IPS DF 19.7 (cell line): ENCODE measurements at regions not wholly inside any gene's neighbourhood (a gene's known extent, or its start where the extent isn't known, plus 50 kb on each side); places are given as distances from the start of the nearest gene placed in this dataset.
A peak's percentile ranks its signal among the peaks of the same experiment; 100 is the strongest.
"Not testable (repeated sequence)": the region's sequence is repeated elsewhere in the genome, so short reads cannot be mapped to it uniquely, and the experiment has no call there.

Experiments
- DNase-seq: peaks from one replicate; pipeline ENCODE4 v3.0.0-alpha.2; 2013; ENCODE audit warnings: low read depth, low spot score

DNA sequence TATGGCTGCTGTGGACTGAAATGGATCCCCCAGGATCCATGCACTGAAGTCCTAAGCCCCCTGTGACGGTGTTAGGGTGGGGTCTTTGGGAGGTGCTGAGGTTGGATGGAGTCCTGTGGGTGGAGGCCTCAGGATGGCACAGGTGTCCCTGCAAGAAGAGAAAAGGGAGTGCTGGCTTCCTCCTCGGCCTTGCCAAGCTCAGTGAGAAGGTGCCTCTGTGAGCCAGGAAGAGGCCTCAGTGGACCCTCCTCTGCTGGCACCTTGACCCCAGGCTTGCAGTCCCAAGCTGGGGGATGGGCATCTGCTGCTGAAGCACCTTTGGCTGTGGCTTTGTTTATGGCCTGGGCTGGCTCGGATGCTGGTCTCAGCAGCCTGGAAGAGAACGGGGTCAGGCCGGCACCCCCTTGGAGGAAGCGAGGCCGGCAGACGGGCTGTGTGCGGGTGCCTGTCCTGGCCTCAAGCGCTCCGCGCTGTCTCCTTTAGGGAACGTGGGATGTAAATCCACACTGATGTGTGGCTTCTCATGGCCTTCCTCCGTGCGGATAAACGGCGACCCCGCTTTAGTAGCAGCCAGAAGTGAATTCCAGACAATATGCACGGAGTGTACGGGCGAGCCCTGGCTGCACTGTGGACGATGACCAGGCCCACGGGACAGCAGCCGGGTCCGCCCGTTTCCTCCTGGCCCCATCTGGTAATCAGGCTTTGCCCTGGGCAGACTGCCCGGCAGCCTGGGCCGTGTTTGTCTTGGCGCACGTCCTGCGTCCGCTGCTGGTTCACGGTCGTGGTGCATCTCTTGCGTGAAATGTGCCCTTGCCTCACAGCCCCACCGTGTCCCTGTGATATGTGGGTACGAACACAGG is 182.6 kb downstream of the ERMARD start:
- no peak for DNase-seq

DNA sequence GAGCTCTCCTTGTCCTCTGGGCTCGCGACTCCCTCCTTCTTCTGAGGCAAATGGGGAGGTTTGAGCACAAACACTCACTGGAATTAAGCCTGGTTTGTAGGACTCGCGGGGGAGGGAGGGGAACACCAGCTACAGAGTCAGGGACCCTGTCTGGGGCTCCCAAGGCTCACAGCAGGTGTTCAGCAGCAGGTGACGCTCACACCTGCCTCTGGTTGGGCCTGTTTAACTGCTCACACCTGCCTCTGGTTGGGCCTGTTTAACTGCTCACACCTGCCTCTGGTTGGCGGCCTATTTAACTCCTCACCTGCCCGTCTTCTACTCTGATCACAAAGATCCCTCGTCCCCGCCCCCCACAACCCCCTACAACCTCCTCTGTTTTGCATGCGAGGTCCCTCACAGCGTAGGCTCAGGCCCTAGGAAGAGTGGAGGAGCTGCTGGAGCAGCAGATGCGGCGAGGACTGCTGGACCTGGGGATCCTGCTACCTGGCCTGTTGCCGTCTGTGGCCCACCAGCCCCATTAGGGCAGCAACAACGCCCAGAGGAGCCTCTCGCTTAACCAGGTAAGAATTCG is 181.9 kb downstream of the ERMARD start:
- DNase-seq = peak; percentile 5

DNA sequence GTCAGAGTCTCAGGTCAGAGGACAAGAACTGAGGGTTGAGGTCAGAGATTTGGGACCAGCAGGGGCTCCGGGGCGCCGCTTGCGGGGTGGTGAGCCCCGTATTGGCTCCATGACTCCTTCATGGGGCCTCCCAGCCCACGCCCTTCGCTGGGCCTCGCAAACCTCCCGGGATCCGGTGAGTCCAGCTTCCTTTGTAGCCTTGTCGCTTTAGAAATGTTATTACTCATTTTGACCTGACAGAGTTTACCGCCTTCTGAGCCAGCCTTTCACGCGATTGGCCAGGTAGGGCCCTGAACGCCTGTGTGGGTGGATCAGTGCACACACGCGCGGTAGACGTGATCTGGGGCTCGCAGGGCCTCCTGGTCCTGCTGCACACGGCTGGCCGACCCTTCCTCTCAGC is 181.1 kb downstream of the ERMARD start:
- DNase-seq = no peak

DNA sequence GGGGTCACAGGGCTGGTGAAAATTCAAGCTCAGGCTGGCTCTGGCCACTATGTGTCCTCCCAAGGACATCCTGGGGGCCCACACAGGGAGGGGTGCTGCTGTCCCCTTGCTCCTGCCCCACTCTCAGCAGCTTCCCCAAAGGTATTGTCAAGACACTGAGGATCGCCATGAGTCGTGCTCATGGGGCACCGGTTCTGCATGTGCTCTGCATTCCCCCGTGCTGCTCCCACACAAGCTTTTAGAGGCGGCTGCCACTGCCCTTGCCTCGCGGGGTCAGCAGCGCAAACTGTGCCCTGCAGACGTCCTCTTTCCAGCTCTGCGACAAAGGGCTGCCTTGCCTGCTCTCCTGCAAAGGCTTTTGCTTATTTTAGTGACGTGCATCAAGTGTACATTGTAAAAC is 179.8 kb downstream of the ERMARD start:
- DNase-seq = no peak

DNA sequence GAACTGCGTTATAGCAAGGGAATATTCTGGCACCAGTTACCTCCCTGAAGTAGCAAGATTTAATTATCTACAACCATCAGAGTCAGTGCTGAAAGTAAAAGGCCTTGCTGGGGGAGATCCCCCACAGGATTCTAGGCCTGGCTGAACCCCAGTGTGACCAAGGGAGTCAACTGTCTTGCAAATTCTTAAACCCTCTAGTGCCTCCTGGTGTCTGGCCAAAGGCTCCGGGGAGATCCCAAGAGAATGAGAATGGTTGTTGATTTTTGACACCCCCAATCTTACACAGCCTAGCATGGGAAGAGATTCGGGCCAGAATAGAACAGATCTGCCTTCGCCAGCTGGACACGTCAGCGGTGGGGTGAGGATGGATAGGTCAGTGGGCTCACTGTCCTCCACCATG is 179.4 kb downstream of the ERMARD start:
- no peak for DNase-seq

DNA sequence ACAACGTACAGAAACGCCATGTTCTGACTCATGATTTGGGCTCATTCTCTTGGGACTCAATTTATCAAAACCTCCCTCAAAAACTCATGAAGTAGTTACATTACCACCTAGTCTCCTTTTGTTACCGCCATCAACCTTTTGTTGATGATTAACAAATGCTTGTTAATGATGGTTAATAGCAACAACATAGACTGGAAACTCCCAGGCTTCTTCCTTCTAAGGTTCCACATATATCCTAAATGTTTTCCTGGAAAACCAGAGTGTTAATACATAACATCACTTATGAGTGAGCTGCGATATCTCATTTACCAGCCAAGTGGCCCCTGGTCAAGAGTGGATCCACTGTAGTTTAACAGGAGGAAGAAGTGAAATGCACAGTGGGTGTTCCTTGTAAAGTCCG is 176.3 kb downstream of the ERMARD start:
- DNase-seq = no peak

DNA sequence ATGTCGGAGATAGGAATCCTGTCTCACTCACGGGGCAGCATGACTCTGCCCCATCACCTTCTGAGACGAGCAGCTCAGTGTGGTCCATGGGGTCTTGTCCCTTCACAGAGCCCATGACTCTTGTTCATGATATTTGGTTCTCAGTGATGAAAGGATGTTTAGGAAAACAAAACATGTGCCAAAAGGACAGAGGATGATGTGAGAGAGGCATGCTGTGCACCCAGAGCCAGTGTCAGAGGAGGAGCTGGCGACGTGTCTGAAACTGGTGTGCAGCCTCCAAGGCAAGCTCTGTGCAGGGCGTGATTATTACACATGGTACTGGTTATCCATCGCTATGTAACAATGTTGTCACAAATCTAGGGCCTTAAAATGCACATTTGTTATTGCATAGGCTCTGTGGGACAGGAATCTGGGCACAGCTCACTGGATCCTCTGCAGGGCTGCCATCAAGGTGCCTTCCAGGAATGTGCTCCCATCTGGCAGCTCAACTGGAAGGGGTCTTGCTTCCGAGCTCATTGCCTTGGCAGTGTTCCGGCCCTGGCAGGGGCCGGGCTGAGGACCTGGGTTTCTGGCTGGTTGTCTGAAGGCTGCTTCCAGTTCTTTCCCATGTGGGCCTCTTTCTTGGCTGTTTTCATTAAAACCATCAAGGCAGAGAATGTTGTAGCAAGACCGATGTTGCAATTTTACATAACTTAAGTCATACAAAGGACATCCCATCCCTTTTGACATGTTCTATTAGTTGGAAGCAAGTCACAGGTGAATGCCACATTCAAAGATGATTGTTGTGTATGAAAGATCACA is 175.4 kb downstream of the ERMARD start:
- no peak for DNase-seq

DNA sequence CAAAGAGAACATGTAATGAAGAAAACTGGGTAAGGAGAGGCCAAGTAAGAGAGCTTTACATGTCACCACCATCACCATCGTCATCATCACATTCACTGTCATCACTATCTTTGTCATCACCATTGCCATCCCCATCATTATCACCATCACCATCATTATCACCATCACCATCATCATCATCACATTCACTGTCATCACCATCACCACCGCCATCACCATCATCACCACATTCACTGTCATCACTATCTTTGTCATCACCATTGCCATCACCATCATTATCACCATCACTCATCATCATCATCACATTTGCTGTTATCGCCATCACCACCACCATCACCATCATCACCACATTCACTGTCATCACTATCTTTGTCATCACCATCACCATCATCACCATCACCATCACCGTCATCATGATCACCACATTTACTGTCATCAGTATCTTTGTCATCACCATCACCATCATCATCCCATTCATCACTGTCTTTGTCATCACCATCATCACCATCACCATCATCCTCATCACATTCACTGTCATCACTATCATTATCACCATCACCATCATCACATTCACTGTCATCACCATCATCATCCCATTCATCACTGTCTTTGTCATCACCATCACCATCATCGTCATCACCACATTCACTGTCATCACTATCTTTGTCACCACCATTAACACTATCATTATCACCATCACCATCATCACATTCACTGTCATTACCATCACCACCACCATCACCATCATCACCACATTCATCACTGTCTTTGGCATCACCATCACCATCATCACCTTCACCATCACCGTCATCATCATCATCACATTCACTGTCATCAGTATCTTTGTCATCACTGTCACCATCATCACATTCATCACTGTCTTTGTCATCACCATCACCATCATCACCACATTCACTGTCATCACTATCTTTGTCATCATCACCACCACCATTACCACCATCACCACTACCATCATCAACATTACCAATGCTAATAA is 172.3 kb downstream of the ERMARD start:
- no peak for DNase-seq

DNA sequence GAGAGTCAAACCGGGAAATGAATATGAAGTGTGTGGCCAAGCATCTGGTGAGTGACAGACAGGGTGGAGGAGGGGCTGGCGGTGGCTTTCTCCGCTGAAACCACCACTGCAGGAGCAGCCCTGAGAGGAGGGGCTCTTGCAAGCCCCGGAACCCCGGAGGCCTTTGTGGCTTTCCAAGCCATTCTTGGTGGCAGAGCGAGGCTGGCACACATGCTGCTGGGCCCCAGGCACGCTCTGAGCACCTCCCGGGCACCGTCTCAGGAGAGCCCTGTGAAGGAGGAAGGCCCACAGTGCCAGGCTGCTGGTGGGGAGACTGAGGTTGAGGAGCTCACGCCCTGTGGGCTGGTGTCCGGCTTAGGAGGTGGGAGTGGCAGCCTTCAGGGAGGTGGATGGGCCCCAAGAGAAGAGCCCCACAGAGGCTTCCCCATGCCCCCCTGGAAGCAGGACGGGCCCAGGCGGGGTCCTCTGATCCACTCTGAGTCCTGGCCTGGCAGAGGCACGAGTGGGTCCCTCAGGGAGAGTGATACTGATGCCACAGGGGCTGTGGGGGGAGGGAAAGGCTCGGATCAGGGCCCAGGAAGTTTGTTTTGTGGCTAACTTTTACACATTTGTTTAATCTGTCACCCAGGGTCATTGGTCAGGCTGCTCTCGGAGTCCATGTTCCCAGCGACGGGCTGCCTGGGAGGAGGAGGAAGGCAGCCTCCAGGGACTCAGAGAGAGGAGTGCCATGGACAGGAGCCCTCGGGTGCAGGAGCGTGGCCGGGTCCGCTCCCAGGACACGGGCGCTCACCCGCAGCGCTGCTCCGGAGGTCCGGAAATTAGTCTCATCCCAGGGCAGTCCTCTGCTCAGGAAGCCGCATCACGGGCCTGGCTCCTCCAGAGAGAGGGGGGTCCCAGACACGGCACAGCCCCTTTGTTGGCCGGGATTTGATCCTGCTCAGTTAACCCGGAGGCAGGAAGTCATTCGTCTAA is 170.7 kb downstream of the ERMARD start:
- DNase-seq = no peak

DNA sequence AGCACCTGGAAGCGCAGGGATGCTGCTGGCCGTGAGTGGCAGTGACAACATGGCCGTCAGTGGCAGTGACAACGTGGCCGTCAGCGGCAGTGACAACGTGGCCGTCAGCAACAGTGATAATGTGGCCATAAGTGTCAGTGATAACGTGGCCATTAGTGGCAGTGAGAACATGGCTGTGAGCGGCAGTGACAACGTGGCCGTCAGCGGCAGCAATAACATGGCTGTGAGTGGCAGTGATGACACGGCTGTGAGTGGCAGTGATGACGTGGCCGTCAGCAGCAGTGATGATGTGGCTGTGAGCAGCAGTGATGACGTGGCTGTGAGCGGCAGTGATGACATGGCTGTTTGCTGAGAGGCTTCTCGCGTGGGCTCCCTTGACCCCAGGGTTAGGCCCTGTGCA is 169.8 kb downstream of the ERMARD start:
- DNase-seq = no peak

DNA sequence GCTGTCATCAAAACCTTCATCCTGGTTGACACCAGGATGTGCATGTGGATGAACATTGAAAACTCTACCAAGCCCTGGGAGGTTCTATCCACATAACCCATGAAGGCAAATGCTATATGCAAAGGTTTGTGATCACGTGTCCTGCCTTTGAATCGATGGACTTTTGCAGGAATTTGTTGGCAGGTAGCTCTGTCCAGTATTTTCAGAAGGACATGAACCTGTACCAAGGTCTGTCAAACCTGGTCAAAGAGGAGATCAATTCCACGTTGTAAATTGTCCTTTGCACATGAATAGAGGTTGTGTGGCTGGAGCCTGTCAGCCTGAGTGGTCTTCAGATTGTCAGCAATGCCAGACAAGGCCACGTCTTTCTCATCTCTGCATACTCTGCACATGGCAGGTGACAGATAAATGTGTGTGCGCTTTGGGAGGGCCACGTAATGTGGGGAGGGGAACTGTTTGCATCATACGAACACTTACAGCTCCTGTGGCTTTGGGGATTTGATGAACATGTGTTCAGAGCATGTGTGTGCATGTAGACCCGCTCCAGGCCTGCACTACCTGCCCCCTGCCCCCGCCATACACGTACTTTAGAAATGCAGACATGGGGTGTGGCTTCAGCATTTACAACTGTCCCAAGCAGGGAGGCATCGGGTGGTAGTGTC is 169.1 kb downstream of the ERMARD start:
- DNase-seq = no peak

DNA sequence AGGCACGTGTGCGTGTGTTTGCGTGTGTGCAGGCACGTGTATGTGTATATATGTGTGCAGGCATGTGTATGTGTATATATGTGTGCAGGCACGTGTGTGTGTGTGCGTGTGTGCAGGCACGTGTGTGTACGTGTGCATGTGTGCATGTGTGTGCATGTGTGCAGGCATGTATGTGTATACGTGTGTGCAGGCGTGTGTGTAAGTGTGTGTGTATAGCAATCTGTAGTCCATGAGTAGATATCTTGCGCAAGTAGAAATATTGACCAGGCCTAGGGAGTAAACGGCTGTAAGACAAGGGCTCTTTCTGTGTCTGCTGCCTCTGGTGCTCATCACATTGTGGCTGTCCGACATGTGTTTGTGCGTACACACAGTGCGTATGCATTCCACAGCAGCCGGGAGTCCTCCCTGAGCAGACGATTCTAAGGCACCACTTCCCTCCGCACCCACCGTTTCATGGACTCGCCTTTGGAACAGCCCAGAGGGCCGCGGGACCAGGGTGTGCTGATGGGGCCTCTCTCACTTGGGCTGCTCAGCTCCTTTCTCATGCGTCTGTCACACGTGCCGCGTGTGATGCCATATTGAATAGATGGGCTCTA is 167.6 kb downstream of the ERMARD start:
- no peak for DNase-seq

DNA sequence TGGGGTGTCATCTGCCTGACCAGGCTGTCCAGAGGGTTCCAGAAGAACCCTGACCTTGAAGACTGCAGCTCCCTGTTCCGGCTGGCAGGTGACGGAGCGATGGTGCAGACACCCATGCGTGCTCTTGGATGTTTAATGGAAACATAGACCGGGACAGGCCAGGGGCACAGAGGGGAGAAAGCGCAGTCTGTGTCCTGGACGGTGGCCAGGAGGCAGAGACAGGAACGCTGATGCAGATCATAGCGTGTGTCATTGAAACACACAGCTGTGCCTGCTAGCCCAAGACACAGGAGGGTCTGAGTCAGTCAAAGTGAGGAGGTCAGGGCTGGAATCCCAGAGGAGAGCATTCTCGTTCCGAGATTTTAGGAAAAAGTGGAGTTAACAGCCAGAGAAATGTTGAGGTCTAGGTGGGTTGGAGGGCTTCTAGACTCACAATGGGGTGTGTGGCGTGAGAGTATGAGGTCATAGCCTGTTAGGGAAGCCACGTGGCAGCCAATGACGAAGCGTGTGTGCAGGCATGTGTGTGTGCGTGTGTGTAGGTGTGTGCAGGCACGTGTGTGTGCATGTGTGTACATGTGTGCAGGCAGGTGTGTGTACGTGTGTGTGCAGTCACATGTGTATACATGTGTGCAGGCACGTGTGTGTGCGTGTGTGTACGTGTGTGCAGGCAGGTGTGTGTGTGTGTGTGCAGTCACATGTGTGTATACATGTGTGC is 167.0 kb downstream of the ERMARD start:
- DNase-seq = no peak

DNA sequence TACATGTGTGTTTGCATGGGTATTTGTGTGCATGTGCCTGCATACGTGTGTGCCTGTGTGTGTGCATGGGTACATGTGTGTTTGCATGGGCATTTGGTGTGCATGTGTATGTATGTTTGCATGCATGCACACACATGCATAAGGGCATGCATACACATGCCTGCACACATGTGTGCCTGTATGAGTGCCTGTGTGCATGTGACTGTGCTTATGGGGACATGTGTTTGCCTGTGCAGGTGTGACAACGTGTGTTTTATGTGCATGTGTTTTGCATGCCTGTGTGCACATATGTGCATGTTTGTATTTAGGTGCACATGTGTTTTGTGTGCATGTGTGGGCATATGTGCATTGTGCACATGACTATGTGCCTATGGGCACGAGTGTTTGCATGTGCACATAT is 165.7 kb downstream of the ERMARD start:
- no peak for DNase-seq

DNA sequence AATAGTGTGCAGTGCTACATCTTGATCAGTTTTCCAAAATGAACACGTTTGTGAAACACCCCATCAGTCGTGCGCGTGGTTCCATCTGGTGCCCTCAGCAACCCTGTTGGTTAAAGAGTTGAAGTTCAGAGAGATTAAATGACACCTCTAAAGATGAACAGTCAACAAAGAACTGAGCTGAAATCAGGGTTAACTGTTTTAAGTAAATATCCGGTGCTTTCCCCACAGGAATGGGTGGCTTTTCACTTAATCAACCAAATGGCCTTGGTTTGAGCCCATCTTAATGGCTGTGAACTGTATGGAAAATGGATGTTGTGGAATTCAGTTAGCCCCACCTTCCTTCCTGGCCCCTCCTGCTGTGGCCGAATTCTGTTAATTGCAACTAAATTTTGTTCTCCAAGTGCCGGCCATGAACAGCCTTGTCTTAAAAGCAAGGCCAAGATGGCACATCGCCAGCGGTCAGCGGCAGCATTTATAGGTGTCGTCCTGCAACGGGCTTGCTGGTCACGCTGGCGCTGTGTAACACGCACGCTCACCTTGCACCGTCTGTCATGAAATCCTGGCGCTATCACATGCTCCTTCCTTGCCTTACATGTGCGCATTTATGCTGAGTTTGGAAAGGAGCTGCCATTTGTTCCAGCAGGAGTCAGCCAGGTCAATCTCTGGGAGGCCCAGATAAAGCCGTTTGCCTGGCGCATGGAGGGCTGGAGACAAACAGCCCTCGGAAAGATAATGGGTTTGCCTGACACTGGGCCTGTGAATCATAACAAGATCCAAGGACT is 164.5 kb downstream of the ERMARD start:
- DNase-seq = no peak

DNA sequence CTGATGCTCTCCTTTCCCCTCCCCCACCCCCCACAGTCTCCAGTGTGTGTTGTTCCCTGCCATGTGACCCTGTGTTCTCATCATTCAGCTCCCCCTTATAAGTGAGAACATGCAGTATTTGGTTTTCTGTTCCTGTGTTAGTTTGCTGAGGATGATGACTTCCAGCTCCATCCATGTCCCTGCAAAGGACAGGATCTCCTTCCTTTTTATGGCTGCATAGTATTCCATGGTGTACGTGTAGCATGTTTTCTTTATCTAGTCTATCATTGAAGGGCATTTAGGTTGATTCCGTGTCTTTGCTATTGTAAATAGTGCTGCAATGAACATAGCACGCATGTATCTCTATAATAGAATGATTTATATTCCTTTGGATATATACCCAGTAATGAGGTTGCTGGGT is 162.3 kb downstream of the ERMARD start:
- DNase-seq = not testable (repeated sequence)

DNA sequence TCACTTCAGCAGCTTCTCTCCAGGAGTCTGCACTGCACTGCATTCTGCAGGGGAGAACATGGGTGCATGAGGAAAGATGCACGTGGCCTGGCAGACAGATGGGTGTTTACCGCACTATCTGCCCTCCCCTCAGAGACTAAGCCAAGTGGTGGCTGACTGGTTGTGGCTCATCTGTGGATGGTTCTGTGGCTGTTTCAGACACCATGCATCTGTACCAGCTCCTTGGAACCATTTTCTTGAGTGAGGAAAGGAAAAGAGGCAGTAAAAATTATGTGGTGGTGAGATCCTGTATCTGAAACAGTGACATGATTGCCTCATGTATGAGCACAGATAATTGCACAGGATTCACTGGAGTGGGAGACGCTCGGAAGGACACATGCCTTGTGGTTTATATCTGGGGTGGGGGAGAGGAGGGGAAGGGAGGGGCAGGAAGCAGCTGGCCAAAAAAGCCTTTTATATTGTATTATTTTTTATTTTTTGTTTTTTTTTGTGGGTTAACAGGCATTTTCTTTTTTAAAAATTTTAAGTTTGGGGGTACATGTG is 161.7 kb downstream of the ERMARD start:
- no peak for DNase-seq
